Thymus (tissue), 11 donors: ENCODE measurements at regions not wholly inside any gene's neighbourhood (a gene's known extent, or its start where the extent isn't known, plus 50 kb on each side); places are given as distances from the start of the nearest gene placed in this dataset.

Experiments
- DNase-seq, 9 donors: peaks; one replicate each; pipeline ENCODE4 v3.0.0-alpha.2; 2013; ENCODE audit warnings: low spot score in 9 of 9, low read depth in 6 of 9, missing footprints in 1 of 9
- H3K27ac ChIP-seq, 2 donors: one replicate each; pipeline ENCODE4 v1.5.1; 2013; ENCODE audit warnings: control low read depth in 1 of 2, low read depth in 1 of 2, low read length in 1 of 2, mild to moderate bottlenecking in 1 of 2, moderate library complexity in 1 of 2
- H3K27me3 ChIP-seq, 2 donors: one replicate each; pipeline ENCODE4 v1.5.1; 2013; ENCODE audit warnings: low read length in 1 of 2; ENCODE audit not compliant: control insufficient read depth in 2 of 2, insufficient read depth in 1 of 2
- H3K36me3 ChIP-seq, 2 donors: one replicate each; pipeline ENCODE4 v1.5.1; 2013; ENCODE audit warnings: low read length in 1 of 2, mild to moderate bottlenecking in 1 of 2, moderate library complexity in 1 of 2; ENCODE audit not compliant: control insufficient read depth in 2 of 2, insufficient read depth in 2 of 2
- H3K4me1 ChIP-seq, 2 donors: one replicate each; pipeline ENCODE4 v1.5.1; 2013; ENCODE audit warnings: low read length in 2 of 2; ENCODE audit not compliant: control insufficient read depth in 2 of 2, insufficient read depth in 2 of 2
- H3K4me3 ChIP-seq, 2 donors: one replicate each; pipeline ENCODE4 v1.5.1; 2013; ENCODE audit warnings: low read length in 2 of 2, control low read depth in 1 of 2, mild to moderate bottlenecking in 1 of 2
- H3K9me3 ChIP-seq, 2 donors: one replicate each; pipeline ENCODE4 v1.5.1; 2013; ENCODE audit warnings: low read length in 1 of 2, mild to moderate bottlenecking in 1 of 2; ENCODE audit not compliant: control insufficient read depth in 2 of 2, insufficient read depth in 1 of 2
- WGBS: extraction: QIAGEN DNeasy Blood & Tissue Kit; methylation state at CpG from one replicate; pipeline ENCODE4 v1.1.7; 2013; 5-methylcytosine and 5-hydroxymethylcytosine counted together
- donor health status: healthy.

DNA sequence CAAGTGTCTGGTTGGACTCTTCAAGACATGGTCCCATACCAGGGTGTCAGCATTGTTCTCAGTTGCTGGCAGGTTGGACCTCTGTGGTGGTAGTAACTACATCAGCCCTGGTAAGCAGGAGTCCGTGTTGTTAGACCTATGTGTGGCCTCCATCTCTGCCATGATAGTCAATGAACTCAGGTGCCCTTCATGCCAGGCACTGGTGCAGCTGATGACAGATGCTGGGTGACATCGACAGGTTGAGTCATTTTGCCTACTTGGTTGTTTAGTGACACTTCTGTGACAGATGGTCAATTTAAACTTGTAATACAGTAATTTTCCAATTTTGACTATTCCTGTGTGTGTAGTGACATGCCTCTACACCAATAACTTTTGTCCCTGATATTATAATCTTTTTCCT is 189.7 kb downstream of the SP3 start:
- H3K36me3 ChIP-seq, result no peaks in the 10 kb centered on the region
- H3K9me3 ChIP-seq, result no peaks in the 10 kb centered on the region
- H3K27me3 ChIP-seq, result peaks cover 0 to 5% of the 10 kb centered on the region in 2 donors
- no peaks in the 10 kb centered on the region for H3K4me1 ChIP-seq
- H3K4me3 ChIP-seq, result no peak overlapping the region
- no peak for DNase-seq
- no peak overlapping the region for H3K27ac ChIP-seq
- 96% methylated on average over 2 of the region's 2 CpGs for WGBS

DNA sequence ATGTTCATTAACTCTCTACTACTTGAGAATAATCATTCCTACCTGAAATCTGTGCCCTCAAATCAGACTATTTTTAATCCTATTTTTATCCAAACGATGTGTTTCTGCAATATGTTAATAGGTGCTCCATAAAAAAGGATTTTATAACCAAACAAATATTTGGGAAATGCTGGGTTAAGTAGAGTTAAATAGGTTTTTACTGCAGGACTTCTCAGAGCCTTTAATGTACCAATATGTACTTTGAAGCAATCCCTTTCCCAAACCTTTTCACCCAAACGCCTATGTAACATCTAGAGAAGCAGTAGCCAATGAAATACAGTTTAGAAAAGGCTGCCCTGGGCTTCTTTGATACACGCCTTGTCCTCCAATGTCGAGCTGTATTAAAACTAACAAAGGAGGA is 182.5 kb downstream of the SP3 start:
- Histone ChIP-seq H3K4me3 (no peak overlapping the region), H3K27ac (no peak overlapping the region), H3K27me3 (peaks cover 0 to 7% of the 10 kb centered on the region in 2 donors), H3K4me1 (no peaks in the 10 kb centered on the region), H3K9me3 (no peaks in the 10 kb centered on the region), H3K36me3 (no peaks in the 10 kb centered on the region)
- DNase-seq, result no peak
- 83% methylated on average over 4 of the region's 4 CpGs for WGBS

DNA sequence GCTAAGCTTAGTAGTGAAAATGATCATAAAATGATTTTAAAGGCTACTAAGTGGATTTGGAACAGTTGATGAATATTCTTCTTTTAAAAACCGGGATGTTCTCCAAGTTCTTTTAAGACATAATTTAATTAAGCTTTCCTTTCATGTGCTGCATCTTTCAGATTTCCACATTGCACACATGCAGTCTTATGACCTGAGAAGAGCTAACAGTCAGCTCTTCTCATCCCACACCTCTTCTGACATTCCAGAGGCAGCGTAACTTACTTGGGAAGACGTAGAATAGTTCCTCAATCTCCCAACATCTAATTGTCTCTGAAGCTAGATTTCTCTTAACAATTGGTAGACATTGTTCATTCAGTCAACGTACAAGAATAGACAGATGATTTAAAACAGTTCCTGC is 181.8 kb downstream of the SP3 start:
- no peaks in the 10 kb centered on the region for H3K4me1 ChIP-seq
- no peaks in the 10 kb centered on the region for H3K36me3 ChIP-seq
- H3K4me3 ChIP-seq, result no peak overlapping the region
- H3K27me3 ChIP-seq, result peaks cover 0 to 10% of the 10 kb centered on the region in 2 donors
- H3K27ac ChIP-seq, result no peak overlapping the region
- H3K9me3 ChIP-seq, result no peaks in the 10 kb centered on the region
- no peak for DNase-seq
- 87% methylated on average over 4 of the region's 4 CpGs for WGBS

DNA sequence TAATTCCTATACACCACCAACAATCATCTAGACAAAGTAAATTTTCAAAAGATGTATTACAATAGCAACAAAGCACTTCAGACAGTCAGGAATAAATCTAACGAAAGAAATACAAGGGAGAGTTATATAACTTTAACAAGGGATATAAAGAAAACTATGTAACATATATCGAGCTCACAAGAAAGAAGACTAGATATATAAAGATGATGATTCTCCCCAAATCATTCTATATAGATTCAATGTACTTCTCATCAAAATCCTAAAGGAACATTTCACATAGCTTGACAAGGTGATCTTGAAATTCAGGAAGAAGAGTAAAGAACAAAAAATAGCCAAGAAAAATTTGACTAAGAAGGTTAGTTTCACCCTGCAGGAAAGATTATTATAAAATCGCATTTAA is 179.4 kb downstream of the SP3 start:
- 98% methylated on average over 3 of the region's 3 CpGs for WGBS
- Histone ChIP-seq H3K36me3 (no peaks in the 10 kb centered on the region), H3K4me3 (no peak overlapping the region), H3K27ac (no peak overlapping the region), H3K27me3 (peaks cover 0 to 17% of the 10 kb centered on the region in 2 donors), H3K4me1 (no peaks in the 10 kb centered on the region), H3K9me3 (no peaks in the 10 kb centered on the region)
- no peak for DNase-seq

DNA sequence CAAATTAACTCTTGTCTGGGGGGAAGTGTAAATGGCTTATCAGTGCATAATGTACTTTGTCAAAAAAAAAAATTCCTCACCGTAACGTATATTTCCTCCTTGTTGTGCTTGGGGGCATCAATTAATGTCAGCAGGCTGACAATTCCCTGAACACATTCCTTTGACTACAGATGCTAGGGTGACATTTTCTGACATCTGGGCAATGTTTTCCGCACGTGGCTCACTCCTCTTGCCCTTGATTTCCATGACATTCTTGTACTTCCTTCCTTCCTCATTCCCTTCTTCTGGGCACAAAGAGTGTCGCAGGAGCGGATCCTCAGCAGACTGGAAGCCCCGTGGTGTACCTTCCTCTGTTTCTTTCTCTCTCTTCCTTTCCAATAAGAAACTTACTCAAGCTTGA is 173.7 kb downstream of the SP3 start:
- Histone ChIP-seq H3K4me3 (no peak overlapping the region), H3K4me1 (no peaks in the 10 kb centered on the region), H3K9me3 (no peaks in the 10 kb centered on the region), H3K27ac (no peak overlapping the region), H3K27me3 (peaks cover 0 to 19% of the 10 kb centered on the region in 2 donors), H3K36me3 (no peaks in the 10 kb centered on the region)
- no peak for DNase-seq
- WGBS, result 55% methylated on average over 7 of the region's 7 CpGs

DNA sequence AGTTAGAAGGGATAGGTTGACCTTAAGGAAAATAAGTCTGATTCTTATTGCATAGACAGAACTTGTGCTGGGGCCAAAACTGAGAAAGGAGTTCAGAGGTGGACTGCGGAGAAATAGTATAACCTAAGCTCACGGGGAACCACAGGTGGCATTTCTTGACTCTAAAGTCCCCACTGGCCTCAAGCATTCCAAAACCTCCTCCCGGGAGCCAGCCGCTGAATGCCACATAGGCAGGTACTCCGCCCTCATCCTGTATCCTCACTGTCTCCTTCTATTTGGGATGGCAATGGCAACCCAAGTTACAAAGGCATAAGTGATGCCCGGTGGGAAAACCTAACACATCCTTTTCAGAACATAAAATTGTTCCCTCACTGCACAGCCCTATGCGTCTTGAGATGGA is 173.0 kb downstream of the SP3 start:
- Histone ChIP-seq H3K4me3 (no peak overlapping the region), H3K4me1 (no peaks in the 10 kb centered on the region), H3K36me3 (no peaks in the 10 kb centered on the region), H3K9me3 (no peaks in the 10 kb centered on the region), H3K27me3 (peaks cover 0 to 19% of the 10 kb centered on the region in 2 donors), H3K27ac (no peak overlapping the region)
- WGBS, result 95% methylated on average over 7 of the region's 7 CpGs
- DNase-seq, result no peak

DNA sequence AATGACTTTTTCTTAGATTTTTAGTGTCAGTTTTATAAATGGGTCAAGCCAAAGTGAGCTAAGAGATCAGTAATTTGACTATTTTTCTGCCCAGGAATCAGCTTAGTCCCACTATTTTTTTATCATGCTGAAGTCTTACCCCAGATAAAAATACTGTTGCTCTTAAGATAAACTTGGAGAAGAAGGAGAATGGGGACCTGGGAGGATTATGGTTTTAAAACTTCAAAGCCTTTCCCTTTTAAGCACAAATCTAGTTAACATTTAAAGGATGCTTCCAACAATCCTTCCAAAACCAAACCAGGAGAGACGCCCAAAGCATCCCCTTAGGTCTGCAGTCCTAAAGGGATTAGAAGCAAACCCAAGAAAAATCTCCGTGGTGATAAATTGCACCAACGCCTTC is 172.4 kb downstream of the SP3 start:
- Histone ChIP-seq H3K36me3 (no peaks in the 10 kb centered on the region), H3K9me3 (no peaks in the 10 kb centered on the region), H3K27ac (no peak overlapping the region), H3K4me3 (no peak overlapping the region), H3K4me1 (no peaks in the 10 kb centered on the region), H3K27me3 (peaks cover 0 to 19% of the 10 kb centered on the region in 2 donors)
- DNase-seq, result no peak
- 96% methylated on average over 3 of the region's 3 CpGs for WGBS

DNA sequence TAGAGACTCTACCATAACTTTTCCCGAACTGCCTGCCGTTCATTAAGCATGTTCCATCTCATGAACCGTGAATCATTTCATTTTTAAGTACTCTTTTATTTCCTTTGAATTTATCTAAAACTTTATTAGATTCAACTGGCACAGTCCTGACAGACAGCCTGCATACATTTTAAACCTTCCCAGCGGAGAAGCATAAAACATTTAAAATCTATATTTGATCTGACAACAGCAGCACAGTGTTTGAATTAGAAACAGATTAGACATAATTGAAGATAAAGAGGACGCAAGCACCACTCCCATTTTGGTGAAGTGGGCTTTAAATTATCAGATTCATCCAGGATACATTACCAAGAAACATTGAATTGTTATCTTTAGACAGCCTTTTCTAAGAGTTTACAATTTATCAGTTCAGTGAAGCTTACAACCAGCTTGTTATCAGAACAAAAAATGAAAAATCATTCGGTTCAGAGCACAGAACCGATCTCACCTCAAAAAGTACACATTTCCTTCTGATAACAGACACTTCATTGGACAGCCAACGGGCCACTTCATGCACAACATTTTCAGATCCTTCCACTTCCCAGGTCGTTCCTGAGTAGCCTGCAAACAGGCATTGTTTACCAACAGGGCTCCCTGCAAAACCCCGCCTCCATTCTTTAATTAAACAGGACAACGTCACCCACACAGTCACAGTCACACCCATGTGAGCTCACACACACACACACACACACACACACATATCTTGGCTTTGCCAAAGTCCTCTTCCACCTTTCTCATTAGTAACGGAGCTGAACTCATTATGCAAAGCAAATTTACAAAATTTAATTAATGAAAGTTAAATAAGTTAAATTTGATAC is 171.2 kb downstream of the SP3 start:
- Histone ChIP-seq H3K4me3 (no peak overlapping the region), H3K36me3 (no peaks in the 10 kb centered on the region), H3K27me3 (peaks cover 0 to 24% of the 10 kb centered on the region in 2 donors), H3K9me3 (no peaks in the 10 kb centered on the region), H3K4me1 (no peaks in the 10 kb centered on the region), H3K27ac (no peak overlapping the region)
- 91% methylated on average over 12 of the region's 12 CpGs for WGBS
- DNase-seq, result no peak

DNA sequence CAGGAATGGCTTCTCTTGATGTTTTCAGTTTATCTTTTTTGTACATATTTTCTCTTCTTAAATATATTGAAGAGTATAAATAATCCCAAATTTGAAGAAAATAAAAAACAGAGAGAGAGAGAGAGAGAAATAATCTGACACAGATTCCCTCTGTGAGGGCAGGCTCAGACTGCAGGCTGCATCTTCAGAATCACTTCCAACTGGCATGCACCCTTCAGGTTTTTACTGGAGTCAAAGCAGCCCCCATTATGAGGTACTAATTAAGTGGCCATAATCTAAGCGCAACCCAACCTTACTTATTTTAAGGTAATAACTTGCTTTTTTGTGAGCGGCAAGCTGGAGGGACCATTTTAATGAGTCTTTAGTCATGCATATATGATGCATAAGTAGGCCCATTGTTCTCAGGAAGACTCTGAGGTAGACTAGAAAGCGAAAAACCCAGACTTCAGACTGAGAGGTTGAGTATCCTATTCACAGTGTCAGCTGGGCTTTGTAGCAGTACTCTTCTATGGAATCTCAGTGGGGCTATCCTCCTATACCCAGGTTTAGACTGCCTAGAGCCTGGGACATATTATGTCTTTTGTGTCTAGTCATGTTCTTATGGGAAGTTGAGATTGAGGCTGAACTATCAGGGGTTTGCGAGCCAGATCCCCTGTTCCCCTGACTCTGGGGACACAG is 167.4 kb downstream of the SP3 start:
- Histone ChIP-seq H3K4me3 (no peak overlapping the region), H3K4me1 (no peaks in the 10 kb centered on the region), H3K27me3 (peaks cover 0 to 10% of the 10 kb centered on the region in 2 donors), H3K9me3 (no peaks in the 10 kb centered on the region), H3K27ac (no peak overlapping the region), H3K36me3 (no peaks in the 10 kb centered on the region)
- 98% methylated on average over 4 of the region's 4 CpGs for WGBS
- DNase-seq, result no peak
